WTC11 (cell line): ENCODE measurements at regions not wholly inside any gene's neighbourhood (a gene's known extent, or its start where the extent isn't known, plus 50 kb on each side); places are given as distances from the start of the nearest gene placed in this dataset.

Experiments
- CREB1 ChIP-seq: sonication (generic); formaldehyde crosslinking; IDR thresholded peaks from 2 replicates; pipeline ENCODE4 v1.8.0; 2023; ENCODE audit warnings: mild to moderate bottlenecking, missing genetic modification reagents
- CTCF ChIP-seq: fragments of 200-600 bp; IDR thresholded peaks from 2 replicates; pipeline ENCODE4 v1.8.0; 2022; ENCODE audit warnings: antibody characterized with exemption
- FOXP1 ChIP-seq: sonication (generic); formaldehyde crosslinking; IDR thresholded peaks from 2 replicates; pipeline ENCODE4 v1.8.0; 2022; ENCODE audit warnings: missing genetic modification reagents, mild to moderate bottlenecking, moderate library complexity, borderline replicate concordance
- IRF2 ChIP-seq: sonication (generic); formaldehyde crosslinking; IDR thresholded peaks from 2 replicates; pipeline ENCODE4 v1.8.0; 2022; ENCODE audit warnings: low read depth, missing genetic modification reagents, borderline replicate concordance
- TF ChIP-seq, protein P1 (sequence below): sonication (generic); formaldehyde crosslinking; IDR thresholded peaks from 2 replicates; pipeline ENCODE4 v1.8.1; 2022; ENCODE audit warnings: low read depth, missing genetic modification reagents, borderline replicate concordance

- TF ChIP-seq CTCF (no peak), IRF2 (no peak), CREB1 (no peak), FOXP1 (CRISPR knock-in tag) (no peak)
- TF ChIP-seq, protein P1, sequence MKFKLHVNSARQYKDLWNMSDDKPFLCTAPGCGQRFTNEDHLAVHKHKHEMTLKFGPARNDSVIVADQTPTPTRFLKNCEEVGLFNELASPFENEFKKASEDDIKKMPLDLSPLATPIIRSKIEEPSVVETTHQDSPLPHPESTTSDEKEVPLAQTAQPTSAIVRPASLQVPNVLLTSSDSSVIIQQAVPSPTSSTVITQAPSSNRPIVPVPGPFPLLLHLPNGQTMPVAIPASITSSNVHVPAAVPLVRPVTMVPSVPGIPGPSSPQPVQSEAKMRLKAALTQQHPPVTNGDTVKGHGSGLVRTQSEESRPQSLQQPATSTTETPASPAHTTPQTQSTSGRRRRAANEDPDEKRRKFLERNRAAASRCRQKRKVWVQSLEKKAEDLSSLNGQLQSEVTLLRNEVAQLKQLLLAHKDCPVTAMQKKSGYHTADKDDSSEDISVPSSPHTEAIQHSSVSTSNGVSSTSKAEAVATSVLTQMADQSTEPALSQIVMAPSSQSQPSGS, result no peak
These were observed 98.6 kb upstream of the PMFBP1 start for GRCh38 chr16:72270531-72270930.
